ENCODE measurements at regions not wholly inside any gene's neighbourhood (a gene's known extent, or its start where the extent isn't known, plus 50 kb on each side); places are given as distances from the start of the nearest gene placed in this dataset.
"Not testable (repeated sequence)": the region's sequence is repeated elsewhere in the genome, so short reads cannot be mapped to it uniquely, and the experiment has no call there.

DNA sequence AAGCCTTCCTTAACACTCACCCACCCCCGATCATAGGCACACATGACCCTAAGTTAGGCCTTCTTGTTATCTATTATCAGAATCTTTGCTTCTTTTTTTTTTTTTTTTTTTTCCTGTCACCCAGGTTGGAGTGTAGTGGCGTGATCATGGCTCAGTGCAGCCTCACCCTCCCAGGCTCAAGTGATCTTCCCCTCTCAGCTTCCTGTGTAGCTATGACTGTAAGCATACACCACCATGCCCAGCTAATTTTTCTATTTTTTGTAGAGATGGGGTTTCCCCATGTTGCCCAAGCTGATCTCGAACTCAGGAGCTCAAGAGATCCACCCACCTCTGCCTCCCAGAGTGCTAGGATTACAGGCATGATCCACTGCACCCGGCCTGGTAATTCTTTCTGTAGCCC lies 328.7 kb downstream of the NR4A2 start:
- no peak for DNase-seq

DNA sequence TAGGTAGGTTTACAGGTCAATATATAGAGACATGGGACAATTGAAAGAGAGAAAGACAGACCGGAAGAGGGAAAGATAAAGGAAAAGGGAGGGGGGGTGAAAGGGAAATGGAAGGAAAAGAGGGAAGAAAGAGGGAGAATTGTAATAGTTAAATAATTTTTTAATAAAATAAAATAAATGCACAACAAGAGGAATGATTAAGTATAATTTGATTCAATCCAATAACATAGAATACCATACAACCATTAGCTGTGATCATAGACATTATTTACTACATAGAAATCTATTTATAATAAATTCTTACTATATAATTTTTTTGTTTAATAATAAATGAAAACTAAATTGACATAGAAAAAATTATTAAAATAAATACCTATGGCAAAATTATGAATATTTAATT lies 330.7 kb downstream of the NR4A2 start:
- DNase-seq: no peak

DNA sequence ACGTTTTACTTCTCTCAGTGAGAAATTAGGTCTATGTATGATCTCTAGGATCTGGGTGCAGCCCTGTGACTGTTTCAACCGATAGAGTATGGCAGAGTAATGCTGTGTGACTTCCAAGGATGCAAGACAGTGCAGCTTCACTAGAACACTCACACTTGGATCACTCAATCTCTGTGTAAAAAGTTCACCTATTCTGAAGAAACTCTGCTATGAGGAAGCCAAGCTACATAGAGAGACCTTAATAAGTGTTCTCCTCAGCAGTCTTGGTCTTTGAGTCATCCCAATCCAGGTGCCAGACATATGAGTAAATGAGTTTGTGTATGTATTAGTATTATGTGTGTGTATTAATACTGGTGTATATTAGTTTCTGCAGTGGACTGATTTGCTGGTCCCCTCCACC lies 335.0 kb downstream of the NR4A2 start:
- no peak for DNase-seq

DNA sequence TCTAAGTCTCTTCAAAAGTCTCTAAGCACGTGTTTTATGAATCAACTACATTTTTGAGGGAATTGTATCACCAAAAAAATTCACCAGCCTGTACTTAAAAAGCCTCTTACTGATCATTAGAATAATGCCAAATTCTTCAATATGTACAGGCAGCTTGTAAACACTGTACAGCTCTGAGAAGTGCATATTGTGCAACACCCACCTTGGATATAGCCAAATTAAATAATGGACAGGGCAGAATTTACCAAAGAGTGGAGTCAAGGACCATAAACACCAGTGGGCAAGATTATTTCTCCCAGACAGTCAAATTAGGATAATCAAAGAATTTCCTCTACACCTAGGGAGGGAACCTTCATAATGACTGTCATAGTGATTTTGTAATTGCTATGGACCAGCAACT lies 338.2 kb downstream of the NR4A2 start:
- no peak for DNase-seq

DNA sequence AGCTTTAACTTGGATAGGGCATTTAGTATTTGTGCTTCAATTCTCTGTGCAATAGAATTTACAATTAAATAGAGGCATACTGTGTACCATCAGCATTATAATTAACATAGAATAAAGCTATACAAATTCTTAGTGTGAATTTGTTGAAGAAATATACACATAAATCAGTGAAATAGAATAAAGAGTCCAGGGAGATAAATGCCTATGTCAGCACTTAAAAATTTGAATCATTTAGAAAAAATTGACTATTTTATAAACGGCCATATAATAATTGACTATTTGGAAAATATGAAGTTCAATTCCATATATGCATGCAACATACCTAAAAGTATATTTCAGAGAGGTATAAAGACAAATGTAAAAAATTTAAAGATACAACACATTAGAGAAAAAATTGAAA lies 348.7 kb downstream of the NR4A2 start:
- DNase-seq: no peak

DNA sequence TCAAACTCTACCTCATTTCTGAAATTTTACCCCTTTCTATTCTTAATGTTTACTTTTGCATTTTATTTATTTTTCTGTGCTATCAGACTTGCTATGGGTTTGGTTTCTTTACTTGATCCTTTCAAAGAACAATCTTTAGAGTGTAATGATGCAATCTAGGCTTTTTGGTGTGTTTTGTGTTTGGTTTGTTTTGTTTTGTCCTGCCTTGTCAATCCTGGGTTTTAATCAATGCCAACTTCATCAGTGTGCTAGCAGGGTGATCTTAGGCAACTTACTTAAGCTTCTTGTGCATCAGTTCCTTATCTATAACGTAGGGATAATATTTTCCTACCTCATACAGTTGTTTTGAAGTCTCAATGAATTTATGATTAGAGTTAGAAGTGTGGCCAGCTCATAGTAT lies 350.4 kb downstream of the NR4A2 start:
- DNase-seq: no peak

DNA sequence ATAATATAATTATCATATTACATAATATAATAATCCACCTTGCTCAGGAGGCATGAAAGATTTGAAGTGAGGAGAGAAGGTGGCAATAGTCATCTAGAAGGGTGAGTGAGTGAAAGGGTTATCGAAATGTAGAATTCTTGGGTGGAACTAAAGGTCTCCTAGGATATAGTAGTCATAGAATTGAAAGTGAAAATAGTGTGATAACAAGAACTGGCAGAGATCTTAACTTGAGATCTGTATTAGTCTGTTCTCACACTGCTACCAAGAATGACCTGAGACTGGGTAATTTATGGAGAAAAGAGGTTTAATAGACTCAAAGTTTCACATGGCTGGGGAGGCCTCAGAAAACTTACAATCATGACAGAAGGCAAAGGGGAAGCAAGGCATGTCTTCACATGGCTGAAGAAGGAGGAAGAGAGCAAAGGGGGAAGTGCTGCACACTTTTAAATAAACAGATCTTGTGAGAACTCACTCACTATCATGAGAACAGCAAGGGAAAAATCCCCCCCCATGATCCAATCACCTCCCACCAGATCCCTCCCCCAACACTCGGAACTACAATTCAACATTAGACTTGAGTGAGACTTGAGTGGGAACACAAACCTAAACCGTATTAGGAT lies 351.5 kb downstream of the NR4A2 start:
- no peak for DNase-seq

DNA sequence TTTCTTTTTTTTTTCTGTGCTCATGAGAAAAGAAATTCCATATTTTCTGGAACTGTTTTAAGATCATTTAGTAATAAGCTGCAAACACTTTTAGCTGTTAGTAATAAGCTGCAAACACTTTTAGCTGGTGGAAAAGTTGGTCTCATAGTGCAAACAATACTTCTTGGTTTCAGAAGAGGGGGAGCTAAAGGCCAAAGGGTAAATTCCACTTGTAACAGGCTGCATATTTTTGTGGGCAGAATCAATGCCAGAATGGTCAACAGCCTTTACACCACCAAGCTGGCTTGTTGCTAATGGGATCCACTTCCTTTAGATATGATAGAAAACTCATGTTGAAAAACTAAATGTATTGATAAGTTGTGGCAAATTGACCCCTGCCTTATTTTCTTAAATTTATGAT lies 356.8 kb downstream of the NR4A2 start:
- no peak for DNase-seq

DNA sequence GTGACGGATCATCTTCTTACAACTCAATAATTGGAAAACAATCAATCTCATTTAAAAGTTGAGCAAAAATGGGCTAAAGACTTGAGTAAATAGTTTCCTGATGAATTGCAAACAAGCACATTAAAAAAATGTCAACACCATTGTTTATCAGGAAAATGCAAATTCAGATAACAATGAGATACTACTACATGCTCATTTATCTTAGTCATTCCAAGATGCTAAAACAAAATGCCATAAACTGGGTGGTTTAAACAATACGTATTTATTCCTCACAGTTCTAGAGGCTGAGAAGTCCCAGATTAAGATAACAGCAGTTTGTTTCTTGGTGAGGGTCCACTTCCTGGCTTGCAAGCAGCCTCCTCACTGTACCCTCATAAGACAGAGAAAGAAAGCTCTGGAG lies 359.6 kb downstream of the NR4A2 start:
- no peak for DNase-seq

DNA sequence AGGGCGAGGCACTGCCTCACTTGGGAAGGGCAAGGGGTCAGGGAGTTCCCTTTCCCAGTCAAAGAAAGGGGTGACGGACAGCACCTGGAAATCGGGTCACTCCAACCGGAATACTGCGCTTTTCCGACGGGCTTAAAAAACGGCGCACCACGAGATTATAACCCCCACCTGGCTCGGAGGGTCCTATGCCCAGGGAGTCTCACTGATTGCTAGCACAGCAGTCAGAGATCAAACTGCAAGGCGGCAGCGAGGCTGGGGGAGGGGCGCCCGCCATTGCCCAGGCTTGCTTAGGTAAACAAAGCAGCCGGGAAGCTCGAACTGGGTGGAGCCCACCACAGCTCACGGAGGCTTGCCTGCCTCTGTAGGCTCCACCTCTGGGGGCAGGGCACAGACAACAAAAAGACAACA lies 366.5 kb downstream of the NR4A2 start:
- not testable (repeated sequence) for DNase-seq

DNA sequence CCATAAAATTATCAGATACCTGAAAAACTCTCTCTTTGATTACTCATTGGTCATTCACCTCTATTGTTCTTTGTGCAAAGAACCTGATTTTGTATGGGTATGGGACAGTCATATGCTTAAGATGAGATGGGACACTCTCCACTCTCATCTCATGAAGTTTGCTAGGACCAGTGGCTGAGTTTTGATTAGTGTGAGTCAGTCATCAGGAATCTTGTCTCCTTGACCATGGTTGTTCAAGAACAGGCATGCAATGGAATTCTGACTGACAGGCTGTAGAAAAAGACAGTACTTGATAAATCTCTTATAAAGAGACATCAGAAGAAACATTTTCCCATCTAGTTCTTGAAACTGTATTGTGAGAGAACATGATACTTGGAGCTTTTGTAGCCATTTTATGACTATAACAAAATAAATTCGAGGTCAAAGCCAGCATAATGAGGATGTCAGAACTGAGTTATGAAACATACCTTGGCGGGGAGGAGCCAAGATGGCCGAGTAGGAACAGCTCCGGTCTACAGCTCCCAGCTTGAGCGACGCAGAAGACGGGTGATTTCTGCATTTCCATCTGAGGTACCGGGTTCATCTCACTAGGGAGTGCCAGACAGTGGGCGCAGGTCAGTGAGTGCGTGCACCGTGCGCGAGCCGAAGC lies 367.0 kb downstream of the NR4A2 start:
- no peak for DNase-seq

DNA sequence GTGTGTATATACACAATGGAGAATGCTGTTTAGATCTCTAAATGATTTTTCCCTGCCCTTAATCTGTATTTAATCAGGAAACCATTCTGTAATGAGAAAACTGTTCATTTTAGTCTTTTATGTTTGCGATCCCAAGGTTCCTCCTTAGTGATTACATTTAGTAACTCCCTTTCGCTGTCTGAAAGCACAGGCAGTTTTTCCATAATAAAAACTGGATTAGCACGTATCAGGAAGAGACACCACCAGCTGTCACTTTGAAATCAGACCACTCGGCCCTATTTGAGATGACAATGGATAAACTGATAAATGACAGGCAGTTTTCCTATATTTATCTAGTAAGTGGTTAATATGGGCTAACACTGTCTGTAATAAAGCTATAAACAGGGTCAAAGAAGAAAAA lies 370.9 kb downstream of the NR4A2 start:
- no peak for DNase-seq

DNA sequence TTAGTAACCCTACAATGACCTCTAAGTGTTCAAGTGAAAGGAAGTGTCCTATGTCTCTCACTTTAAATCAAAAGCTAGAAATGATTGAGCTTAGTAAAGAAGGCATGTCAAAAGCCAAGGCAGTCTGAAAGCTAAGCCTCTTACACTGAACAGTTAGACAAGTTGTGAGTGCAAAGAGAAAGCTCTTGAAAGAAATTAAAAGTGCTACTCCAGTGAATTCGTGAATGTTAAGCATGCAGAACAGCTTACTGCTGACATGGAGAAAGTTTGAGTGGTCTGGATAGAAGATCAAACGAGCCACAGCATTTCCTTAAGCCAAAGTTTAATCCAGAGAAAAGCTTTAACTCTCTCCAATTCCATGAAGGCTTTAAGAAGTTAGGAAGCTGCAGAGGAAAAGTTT lies 373.7 kb downstream of the NR4A2 start:
- no peak for DNase-seq

DNA sequence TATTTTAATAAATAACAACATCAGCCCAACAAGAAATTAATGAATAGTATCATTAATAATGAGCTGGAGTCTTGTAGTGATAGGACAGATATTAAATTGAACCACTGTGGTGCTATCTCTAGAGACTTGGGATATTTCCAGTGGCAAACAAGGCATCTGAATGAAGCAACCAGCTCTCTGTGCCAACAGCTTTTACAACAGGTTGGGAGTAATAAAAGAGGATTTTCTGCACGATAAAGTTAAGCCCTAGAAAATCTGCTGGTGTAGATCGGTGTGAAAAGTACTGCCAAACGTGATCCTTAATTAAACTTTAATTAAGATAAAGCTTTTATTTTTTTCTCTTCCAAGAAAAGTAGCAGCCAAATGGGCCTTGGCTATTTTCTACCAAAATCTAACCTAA lies 385.5 kb downstream of the NR4A2 start:
- DNase-seq: no peak

DNA sequence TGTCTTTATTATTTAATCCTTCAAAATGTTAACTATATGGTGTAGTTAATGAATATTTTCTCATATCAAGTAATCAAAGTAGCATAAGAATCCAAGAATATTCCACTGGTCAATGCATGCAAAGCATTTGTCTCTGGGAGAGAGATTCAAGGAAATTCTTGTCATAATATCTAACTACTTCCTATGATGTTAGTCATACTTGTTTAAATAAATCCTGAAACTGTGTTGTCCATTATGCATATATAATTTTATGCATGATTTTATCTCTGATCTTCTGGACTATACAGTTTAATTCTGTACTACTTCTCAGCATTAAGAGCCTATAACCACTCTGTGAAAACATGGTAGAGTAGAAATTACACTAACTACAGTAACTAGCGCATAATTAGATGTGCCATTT lies 388.3 kb downstream of the NR4A2 start:
- no peak for DNase-seq

DNA sequence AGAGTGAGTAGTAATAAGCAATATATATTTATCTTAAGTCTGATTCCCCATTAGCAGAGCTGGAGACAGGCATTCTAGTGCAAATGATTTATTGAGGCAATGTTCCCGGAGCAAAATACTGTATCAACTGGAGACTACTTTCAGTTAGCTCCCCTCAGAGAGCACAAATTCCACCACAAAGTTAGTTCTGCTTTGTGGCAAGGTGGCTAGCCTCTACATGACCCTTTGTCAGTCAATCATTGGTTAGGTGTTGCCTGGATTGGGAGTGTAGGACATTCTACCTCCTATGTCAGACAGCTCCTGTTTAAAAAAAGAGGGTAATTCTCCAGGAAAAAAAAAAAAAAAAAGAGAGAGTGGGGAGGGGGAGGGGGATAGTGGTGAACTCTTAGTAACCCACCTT lies 402.2 kb downstream of the NR4A2 start:
- DNase-seq: no peak

DNA sequence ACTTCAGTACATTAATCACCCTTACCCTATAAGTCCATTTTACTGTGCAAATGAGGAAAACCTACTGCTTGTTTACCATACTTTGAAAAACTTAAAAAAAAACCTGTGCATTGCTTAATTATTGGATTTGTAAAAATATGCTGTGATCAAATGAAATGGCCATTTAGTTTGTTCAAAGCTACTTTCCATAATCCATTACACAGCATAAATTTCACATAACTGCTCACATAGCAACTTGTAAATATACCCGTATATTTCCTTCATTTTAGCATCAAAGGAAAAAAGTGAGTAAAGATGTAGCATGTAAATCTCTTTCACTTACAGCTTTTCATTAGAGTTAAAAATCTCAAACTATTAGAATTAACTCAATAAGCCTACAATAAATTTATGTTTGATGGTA lies 415.1 kb downstream of the NR4A2 start:
- DNase-seq: no peak

DNA sequence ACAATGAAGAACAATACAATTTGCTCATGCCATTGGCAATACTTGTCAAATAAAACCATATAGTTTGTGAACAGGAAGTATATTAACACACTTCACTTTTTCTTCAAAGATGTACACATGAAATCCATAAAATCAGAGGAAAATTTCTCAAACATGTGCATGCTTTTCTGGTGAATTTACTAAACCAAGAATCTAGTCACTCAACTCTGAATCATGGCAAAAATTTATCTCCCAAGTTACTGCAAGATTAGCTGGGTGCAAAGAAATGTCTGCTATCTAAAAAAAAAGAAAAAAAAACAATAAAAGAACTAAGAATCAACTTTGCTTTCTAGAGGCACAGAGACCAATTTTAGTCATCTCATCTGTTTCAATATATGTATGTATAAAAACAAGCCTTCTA lies 419.2 kb downstream of the NR4A2 start:
- no peak for DNase-seq

DNA sequence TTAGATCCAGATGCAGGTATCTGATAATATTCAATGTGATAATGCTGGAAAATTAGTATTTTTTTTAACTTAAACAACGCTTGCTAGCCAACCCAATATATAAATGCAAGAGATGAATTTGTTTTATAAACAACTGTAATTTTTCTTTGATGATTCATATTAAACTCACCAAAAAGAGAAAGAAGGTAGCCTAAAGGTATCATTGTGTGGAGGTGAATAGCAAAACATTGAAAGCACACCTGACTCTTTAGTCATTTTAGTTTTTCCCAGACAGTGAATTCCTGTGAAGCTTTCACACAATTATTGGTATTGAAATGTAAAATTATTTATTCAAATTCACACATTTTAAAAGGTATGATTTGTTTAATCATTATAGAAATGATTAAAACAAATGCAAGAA lies 424.0 kb downstream of the NR4A2 start:
- no peak for DNase-seq

DNA sequence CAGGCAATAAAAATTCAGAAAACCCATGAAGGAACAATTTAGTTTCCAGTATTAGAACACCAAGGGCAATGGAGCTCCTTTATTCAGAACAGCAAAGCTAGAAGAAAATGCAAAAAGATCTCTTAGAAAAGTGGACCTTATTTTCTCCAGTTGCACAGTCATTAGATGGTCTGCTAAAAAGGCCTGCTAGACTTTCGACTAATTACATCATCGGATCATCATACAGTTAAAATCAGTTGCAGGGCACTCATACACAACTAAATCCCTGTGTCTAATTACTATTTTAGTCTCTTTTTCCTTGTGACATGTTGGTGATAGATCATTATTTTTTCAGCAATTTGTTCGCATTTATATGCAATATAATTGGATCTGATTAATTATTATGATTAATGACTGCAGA lies 425.3 kb downstream of the NR4A2 start:
- DNase-seq: no peak

DNA sequence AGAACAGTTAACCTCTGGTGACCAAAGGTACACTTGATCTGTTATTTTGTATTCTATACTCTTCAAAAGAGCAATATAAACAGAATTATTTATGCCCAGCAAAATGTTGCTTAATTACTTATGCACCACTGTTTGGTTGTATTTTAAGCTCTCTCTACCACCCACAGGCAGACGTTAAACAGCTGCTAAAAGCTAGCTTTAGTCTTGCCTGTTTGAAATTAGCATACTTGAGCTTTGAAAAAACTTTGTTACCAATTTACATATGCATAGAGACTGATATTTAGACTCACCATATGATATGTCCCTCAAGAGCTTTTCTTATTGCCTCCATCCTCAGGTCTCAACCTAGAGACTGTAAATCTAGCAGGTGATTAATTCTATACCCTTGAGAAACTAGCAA lies 426.9 kb downstream of the NR4A2 start:
- DNase-seq: no peak

DNA sequence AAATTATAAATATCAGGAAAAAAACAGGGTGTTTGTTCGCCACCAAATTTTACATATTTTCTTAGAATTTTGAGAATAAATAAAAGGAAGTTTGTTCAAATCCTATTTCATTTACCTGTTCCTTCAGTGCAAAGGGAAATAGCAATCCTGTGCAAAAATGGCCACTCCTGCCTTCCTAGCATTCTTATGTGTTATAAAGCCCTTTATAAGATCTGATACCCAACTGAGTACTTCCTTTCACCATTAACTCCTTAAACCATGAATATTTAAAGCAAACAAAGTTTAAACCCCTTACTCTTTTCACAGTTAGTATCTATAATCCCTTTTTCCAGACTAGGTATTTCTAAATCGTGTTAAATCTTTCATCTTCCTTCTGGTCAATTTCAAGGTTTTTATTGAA lies 427.8 kb downstream of the NR4A2 start:
- DNase-seq: no peak

DNA sequence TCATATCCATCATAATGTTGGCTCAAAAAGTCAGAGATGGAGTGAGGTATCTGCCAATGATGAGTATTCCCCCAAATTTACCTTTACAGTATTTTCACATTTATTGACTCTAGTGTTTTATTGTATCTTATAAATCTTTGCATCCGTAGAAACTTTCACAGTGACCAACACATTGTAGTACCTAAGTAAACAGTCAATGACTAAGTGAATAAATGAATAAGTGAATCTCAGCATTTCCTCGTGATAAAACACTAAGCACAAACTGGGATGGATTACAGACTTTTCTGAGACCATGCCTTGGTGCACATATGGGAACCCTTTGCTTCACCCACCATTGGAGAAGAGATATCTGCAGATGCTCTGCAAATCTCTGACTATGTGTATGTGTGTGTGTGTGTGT lies 429.9 kb downstream of the NR4A2 start:
- no peak for DNase-seq

DNA sequence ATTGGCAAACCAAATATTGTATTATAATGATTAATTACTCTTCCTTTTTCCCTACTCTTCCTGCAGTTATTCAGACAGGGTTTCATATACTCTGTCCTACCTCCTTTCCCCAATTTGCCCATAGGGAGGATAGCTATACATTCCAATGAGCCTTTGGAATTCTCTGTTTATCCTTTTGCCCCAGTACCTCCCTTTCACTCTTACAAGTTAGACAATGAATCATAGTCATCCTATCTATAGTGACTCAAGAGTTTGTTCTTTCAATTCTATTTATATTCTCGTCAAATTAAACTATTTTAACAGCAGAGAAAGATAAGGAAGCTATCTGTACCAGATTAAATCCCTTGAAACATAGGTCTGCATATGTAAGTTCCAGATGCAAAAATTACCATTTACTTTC lies 437.5 kb downstream of the NR4A2 start:
- DNase-seq: no peak

DNA sequence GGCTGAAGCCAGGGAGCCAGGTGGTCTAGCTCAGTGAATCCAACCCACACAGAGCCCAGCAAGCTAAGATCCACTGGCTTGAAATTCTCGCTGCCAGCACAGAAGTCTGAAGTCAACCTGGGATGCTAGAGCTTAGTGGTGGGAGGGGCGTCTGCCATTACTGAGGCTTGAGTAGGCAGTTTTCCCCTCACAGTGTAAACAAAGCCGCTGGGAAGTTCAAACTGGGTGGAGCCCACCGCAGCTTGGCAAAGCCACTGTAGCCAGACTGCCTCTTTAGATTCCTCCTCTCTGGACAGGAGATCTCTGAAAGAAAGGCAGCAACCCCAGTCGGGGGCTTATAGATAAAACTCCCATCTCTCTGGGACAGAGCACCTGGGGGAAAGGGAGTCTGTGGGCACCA lies 452.1 kb downstream of the NR4A2 start:
- DNase-seq: not testable (repeated sequence)
